HG02763 (cell line): ENCODE measurements at regions not wholly inside any gene's neighbourhood (a gene's known extent, or its start where the extent isn't known, plus 50 kb on each side); places are given as distances from the start of the nearest gene placed in this dataset.
"Not testable (repeated sequence)": the region's sequence is repeated elsewhere in the genome, so short reads cannot be mapped to it uniquely, and the experiment has no call there.

Experiments
- ATAC-seq: cut with Tn5 transposase; IDR thresholded peaks from one replicate; pipeline ENCODE4 v1.9.1; 2021; ENCODE audit warnings: mild to moderate bottlenecking, moderate library complexity; ENCODE audit not compliant: unreplicated experiment

DNA sequence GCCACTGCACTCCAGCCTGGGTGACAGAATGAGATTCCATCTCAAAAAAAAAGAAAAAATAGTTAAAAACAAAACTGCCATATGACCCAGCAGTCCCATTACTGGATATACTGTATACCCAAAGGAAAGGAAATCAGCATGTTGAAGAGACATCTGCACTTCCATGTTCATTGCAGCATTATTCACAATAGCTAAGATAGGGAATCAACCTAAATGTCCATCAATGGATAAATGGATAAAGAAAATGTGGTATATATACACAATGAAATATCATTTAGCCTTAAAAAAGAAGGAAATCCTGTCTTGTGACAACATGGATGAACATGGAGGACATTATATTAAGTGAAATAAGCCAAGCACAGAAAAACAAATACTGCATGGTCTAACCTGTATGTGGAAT is 160.7 kb downstream of the DUSP6 start:
- not testable (repeated sequence) for ATAC-seq

DNA sequence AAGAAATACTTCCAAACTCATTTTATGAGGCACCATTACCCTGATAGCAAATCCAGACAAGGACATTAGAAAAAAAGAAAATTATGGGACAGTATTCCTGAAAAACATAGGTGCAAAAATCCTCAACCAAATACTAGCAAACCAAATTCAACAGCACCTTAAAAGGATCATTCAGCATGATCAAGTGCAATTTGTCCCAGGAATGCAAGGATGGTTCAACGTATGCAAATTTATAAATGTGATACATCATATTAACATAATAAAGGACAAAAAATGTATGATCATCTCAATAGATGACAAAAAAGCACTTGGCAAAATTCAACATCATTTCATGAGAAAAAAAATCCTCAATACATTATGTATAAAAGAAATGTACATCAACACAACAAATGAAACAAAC is 162.9 kb downstream of the DUSP6 start:
- ATAC-seq: no peak

DNA sequence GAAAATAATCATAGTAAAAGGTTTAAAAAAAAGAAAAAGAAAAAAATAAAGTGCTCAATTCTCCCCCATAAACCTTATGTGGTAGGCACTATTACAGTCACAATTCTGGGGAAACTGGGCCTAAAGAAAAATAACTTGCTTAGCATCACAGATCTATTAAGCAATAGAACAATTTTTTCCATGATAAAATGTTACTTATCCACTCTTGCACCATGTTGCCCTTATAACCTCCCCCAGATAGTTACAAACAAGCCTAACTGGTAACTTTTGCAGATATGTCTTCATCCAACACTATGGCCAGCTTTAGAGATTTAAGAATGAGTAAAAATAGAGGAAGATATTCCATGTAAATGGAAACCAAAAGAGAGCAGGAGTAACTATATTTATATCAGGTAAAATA is 164.8 kb downstream of the DUSP6 start:
- ATAC-seq: no peak

DNA sequence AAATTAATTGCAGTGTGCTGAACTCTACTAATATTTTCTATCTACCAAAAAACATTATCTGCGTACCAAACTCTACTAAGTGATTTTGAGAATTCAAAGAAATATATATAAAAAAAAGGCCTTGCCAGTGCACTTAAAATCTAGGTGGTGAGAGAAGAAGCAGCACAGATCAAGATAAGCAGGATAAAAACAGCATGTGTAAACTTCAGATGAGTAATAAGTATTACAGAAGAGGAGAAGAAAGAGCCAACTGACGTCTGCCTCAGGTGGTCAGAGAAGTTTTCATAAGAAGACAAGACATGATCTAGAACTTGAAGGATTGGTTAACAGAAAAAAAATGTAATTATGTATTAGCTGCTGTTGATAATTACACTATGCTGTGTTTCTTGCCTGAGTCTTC is 166.4 kb downstream of the DUSP6 start:
- ATAC-seq: no peak

DNA sequence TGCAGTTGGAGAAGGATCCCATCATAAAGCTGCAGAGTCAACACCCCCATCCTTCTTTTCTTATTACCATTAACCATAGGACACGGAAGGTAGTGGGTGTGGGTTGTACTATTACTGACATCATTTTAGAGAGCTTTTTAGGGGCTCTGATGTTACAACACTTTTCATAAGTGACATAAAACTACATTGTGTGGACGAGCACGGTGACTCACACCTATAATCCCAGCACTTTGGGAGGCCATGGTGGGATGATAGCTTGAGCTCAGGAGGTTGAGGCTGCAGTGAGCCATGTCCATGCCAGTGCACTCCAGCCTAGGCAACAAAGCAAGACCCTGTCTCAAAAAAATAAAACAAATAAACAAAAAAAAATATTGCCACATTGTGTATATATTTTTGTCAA is 167.1 kb downstream of the DUSP6 start:
- ATAC-seq: no peak

DNA sequence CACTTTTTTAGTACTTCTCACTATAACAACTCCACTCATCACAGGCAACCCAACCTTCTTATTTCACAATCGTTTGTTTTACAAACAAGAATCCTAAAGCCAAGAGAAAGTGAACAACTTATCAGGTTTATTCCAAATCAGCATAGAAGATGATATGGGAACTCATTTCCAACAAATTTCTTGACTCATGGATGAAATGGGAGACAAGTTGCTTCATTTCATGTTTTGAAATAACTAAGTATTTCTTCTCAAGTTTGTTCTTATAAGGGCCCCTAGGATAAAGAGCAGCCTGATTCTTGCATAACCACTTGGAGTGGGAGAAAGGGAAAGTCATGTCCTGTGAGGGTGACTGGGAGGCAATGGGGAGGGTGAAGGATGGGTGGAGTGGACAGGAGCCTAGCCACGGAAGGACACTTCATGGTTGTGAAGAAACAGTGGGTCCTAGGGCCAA is 168.3 kb downstream of the DUSP6 start:
- no peak for ATAC-seq

DNA sequence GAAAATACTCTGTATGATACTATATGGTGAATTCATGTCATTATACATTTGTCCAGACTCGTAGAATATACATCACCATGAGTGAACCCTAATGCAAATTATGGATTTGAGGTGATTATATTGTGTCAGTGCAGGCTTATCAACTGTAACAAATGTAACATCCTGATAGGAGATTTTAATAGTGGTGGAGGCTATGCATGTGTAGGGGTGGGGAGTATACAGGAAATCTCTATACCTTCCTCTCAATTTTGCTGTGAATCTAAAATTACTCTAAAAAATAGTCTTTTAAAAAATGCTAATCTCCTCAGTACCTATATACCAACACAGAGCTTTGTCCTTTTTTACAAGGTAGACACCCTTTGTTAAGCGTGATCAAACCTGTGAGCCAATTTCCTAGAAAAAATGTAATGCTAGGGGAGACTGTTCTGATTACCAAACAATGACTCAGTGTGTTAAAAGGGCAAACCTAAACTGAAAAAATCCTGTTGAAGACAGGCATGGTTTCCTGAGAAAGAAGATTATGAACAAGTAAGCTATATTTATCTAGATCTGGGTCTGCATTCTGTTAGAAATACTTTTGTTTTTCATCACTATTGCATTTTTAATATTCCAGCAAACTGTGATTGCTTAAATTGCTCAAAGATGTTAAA is 170.9 kb downstream of the DUSP6 start:
- ATAC-seq: no peak

DNA sequence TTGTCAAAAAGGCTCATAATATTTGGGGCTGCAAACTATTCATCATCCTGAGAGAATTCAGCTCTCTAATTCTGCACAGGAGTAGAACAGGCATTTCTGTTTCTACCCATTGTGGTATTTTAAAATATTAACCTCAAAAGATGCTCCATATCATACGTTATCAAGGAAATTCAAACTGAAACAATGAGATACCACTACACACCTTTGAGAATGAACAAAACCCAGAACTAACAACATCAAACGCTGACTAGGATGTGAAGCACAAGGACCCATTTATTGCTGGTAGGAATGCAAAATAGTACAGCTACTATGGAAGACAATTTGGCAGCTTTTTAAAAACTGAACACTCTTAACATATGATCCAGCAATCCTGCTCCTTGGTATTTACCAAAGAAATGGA is 171.8 kb downstream of the DUSP6 start:
- ATAC-seq: no peak

DNA sequence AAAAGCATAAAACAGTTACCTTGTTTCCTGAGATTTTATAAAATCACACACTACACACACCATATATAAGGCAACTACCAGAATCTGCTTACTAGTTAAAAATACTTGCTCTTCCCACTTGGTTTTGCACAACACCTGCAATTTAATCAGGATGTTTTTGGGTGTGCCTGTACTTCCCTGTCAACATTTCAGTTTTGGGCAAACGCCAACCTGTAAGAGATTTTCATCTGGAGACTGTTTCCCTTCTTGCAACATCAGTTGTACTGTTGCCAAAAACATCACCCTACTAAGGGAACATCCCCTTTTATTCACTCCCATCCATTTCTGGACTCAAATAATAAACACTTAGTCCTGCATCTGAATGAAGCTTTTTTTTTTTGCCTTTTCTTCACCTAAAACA is 172.3 kb downstream of the DUSP6 start:
- ATAC-seq: no peak

DNA sequence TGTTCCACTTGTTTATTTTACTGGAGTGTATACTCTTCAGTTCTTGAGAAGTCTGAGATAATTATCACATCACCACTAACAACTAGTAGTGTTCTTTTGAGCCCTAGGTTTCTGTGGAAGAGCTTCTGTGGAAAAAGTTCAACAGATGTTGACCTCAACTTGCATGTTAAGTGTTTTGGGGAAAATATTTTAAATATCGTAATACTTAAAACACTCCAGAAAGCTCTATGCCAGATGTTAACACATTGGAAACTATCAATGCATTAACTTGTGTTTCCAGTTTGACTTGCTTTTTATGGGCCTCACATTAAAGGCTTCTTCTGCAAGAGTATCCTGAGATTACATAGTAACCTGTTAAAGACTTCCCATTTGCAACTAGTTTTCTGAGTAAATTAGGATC is 173.1 kb downstream of the DUSP6 start:
- no peak for ATAC-seq

DNA sequence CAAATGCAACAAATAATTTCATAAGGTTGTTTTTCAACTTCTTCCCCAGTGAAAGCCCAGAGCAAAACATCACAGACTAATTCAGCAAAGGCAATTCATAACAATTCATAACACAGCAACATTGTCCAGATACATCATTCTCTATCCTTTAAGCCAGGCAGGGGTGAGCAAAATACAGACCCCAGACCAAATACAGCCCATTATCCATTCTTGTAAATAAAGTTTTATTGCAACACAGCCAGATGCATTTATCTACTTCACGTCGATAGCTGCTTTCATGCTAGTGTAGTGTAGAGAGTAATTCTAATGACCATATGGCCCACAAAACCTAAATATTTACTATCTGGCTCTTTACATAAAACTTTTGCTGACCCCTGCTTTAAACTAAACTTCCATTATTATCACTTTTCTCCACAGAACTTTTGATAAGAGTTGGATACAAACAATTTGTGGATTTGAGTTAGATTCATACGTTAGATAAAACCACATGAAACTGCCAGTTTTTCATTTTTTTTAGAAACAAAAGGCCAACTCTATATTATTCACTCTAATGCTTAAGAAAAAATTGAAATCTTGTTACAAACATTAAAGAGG is 174.4 kb downstream of the DUSP6 start:
- no peak for ATAC-seq

DNA sequence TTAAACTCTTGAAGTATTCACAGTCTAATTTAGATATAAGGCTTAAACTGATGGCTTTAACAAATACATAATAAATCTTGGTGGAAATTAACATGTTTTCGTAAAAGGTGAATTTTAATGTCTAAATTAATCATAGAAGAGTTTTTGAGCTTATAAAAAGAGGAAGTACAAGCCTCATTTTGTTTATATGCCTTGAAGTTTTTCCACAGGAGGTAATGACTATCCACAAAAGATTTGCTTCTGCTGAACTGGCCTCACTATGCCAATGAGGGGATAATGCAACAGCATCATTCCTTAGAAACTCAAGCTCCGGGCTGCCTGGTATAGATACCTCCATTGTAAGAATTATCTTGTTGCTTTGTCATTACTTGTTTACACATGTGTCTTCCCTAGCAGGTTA is 175.6 kb downstream of the DUSP6 start:
- ATAC-seq: no peak

DNA sequence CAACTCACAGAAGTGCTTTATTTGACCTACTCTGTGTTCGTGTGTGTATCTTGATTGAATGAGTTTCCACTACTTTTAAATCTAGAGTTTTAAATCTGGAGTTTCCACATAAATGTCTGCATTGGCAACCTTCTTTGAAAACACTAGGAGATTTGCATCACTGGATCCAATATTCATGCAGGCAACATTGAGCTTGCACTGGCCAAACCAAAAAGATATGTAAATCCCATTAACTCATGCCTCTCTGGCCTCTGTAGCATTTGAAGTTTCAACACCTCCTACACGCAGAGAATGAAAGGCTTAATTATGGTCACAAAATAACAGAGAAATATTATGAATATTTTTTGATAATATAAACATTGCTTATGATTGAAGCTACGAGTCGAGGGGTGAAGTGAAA is 178.6 kb downstream of the DUSP6 start:
- no peak for ATAC-seq

DNA sequence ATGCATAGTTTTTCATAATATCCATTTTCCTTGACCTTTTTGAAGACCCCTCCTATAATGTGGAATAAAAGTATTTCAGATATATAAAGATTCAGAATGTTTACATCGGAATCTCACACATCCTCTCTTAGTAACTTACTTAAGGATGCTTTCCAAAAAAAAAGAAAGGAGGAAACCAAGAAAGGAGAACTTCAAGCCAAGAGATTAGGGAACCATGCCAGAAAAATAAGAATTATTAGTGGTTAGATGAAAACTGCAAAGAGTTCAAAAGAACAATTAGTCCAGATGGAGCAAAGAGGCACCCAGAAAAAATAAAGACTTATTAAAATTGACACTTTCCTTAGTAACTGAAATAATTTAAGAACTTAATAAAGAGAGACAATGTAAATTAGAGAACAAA is 179.2 kb downstream of the DUSP6 start:
- ATAC-seq: no peak

DNA sequence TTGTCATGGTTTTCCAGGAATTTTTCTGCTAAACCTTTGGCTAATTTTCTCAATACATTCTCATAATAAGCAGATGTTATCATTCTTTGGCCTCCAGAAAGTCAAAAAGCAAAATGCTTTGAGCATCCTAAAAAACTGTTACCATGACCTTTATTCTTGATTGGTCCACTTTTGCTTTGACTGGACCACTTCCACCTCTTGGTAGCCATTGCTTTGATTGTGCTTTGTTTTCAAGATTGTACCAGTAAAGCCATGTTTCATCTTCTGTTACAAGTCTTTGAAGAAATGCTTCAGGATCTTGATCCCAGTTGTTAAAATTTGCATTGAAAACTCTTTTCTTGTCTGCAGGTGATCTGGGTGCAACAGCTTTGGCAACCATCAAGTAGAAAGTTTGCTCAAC is 180.1 kb downstream of the DUSP6 start:
- no peak for ATAC-seq

DNA sequence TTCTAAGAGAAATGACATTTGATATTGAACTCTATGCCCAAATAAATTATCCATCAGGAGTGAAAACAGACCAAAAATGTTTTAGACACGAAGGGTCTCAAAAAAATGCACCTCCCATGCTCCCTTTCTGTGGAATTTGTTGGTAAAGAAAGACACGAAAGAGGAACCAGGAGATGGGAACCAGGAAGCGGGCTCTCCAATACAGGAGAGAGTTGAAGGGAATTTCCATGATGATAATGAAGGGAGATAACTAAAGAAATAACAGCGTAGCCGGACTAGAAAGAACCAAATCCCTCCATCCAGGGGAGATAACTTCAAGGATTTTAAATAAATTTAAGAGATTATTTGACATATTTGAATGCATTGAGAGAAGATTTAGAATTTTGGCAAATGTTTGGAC is 183.0 kb downstream of the DUSP6 start:
- ATAC-seq: no peak

DNA sequence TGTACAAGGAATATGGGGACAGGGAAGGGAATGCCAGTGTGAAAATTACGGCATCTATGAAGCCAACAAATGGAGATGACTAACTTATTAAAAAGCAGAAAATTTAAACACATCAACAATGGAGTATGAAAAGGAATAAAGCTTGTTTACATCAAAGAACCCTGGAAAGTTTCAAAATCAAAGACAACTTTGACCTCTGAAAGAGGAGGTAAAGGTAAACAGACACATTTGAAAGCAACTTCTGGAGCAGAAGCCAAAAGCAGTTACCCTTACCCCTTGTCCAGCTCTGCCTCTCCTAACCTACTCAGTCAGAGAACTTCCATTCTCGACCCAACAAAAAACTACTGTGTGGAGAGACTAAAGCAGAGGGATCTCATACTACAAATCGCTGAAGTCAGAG is 184.3 kb downstream of the DUSP6 start:
- no peak for ATAC-seq

DNA sequence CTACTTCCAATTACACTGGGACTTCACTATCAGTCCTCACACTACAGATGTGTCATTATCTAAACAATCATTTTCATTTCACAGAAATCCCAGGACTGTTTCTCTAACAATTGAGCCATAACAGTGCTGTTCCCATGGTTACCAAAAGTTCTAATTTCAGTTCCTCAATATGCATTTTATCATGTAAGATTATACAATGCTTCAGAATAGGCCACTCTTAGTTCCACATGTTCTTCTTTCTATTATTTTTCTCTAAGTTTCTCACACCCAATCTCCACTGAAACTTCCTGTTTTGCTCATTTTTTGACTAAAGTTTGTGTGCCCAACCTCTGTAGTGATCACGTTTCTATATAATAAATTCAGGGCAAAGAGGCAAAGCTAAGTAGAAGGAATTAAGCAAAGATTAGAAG is 185.8 kb downstream of the DUSP6 start:
- peak; percentile 71 for ATAC-seq

DNA sequence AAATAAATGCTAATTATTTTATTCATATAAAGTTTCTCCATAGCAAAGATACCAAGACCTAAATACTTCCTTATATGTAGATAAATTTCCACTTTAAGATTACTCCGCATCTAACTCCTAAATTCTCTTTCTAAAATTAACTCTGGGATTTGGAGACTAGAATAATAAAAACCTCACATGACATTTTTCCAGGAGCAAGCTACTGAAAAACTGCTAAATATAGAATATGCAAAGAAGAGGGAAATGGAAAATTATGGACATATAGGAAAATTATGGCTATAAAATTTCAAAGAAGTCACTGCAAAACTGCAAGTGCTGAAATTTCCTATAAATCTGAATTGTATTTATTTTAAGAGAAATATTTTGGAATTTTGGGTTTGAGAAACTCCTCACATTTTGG is 186.2 kb downstream of the DUSP6 start:
- no peak for ATAC-seq

DNA sequence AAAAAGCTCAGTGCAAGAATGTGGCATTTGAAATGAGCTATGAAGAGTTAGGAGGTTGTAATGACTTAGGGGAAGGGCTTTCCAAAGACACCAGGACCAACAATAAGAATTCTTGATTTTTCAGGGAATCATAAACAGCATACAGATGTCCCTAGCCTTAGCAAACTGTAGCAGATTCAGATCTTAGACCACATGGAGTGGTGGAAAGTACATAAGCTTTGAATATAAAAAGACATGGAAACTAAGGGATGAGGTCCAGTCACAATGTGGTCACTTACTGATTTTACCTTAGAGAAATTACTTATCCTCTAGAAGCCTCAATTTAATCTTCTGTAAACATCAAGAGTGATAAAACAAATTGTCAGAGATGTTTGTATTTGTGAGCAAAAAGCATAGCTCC is 186.6 kb downstream of the DUSP6 start:
- no peak for ATAC-seq

DNA sequence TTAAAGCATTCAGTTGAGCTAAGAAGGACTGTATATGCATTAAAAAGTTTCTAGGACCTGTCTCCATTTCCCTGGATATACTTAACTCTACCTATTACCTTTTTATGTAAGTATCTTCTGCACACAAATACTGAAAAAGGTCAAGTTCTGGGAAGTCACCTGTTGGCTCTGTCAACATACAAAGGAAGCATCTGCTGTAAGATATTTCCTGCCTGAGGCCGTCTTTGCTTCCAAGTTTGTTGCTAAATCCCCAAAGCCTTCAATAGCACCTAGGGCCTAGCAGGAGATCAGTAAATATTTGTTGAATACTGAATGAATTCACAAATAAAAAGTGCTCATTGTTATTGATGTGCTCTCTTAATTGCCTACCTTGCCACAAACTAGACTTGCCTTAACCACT is 188.4 kb downstream of the DUSP6 start:
- ATAC-seq: no peak

DNA sequence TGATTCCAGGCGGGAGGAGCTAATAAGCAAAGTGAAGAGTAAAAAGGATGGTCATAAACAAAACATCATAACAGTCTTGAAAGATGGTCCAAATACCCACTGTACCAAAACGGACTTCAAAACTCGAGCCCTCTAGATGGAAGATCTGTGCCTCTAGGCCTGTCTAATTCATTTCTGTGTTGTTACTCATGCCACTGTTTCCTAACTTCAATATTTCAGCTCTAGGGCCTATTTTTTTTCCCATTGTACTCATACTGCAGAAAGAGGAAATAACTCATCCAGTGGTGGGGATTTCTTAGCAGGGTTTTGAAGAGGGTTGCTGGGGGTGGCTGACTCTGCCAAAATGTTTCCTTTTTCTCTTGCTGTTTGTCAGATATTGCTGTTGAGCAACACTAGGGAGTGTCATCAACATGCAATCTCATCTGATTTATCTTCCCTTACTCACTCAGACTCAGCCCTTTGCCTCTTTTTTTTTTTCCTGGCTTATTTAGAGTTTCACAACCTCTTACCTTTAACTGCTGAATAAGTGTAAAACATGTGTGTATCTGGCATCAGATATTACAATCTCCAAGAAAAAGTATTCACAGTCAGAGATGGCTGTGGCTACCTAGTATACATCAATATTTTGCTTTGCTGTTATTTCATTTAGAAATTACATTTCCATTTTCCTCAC is 189.6 kb downstream of the DUSP6 start:
- ATAC-seq: no peak

DNA sequence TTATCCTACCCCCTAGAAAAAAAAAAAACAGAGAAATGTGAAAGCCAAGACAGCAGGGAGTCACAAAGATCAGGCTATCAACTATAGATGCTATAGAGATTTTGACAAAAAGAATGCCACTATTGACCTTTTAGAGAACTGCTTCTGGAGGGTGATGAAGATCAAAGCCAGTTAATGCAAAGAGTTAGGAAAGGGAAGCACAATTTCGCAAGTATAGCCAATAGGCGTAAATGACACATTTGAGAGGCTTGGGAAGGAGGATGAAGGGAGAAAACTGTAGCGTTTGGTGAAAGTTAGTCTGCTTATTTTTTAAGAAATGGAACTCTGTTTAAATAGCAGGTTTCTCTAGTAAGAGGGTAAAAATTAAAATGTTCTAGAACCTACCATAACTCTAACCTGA is 190.7 kb downstream of the DUSP6 start:
- no peak for ATAC-seq
